Activated naive CD4-positive, alpha-beta T cell treated with anti-CD3 and anti-CD28 coated beads, Interleukin-2, amount 50 U/mL, for 24 hours (primary cell): ENCODE measurements at regions not wholly inside any gene's neighbourhood (a gene's known extent, or its start where the extent isn't known, plus 50 kb on each side); places are given as distances from the start of the nearest gene placed in this dataset.

Experiments
- H3K27ac Mint-ChIP-seq: one replicate; pipeline ENCODE4 v1.8.0; 2021; ENCODE audit warnings: mild to moderate bottlenecking, mixed read lengths
- H3K27me3 Mint-ChIP-seq: one replicate; pipeline ENCODE4 v1.8.0; 2021; ENCODE audit warnings: mixed read lengths
- H3K36me3 Mint-ChIP-seq: one replicate; pipeline ENCODE4 v1.8.0; 2021; ENCODE audit warnings: mixed read lengths
- H3K4me1 Mint-ChIP-seq: one replicate; pipeline ENCODE4 v1.8.0; 2021; ENCODE audit warnings: mixed read lengths
- H3K4me3 Mint-ChIP-seq: one replicate; pipeline ENCODE4 v1.8.0; 2021; ENCODE audit warnings: mild to moderate bottlenecking, mixed read lengths
- H3K9me3 Mint-ChIP-seq: one replicate; pipeline ENCODE4 v1.8.0; 2021; ENCODE audit warnings: mixed read lengths

GRCh38 chr14:53615252-53615651 is 341.4 kb downstream of the BMP4 start:
- Mint-ChIP-seq H3K27me3 (no peaks in the 10 kb centered on the region), H3K4me3 (no peak overlapping the region), H3K27ac (no peak overlapping the region), H3K4me1 (no peaks in the 10 kb centered on the region), H3K36me3 (no peaks in the 10 kb centered on the region), H3K9me3 (no peaks in the 10 kb centered on the region)

GRCh38 chr14:53613404-53614253 is 343.0 kb downstream of the BMP4 start:
- H3K27me3 Mint-ChIP-seq = no peaks in the 10 kb centered on the region
- H3K36me3 Mint-ChIP-seq = no peaks in the 10 kb centered on the region
- H3K9me3 Mint-ChIP-seq = no peaks in the 10 kb centered on the region
- H3K4me3 Mint-ChIP-seq = no peak overlapping the region
- no peak overlapping the region for H3K27ac Mint-ChIP-seq
- H3K4me1 Mint-ChIP-seq = no peaks in the 10 kb centered on the region

GRCh38 chr14:53610947-53611346 is 345.7 kb downstream of the BMP4 start:
- no peak overlapping the region for H3K4me3 Mint-ChIP-seq
- no peaks in the 10 kb centered on the region for H3K36me3 Mint-ChIP-seq
- no peak overlapping the region for H3K27ac Mint-ChIP-seq
- H3K27me3 Mint-ChIP-seq = no peaks in the 10 kb centered on the region
- no peaks in the 10 kb centered on the region for H3K4me1 Mint-ChIP-seq
- peaks cover 6% of the 10 kb centered on the region for H3K9me3 Mint-ChIP-seq

- no peak overlapping the region for H3K4me3 Mint-ChIP-seq
- H3K27me3 Mint-ChIP-seq = no peaks in the 10 kb centered on the region
- peaks cover 6% of the 10 kb centered on the region for H3K9me3 Mint-ChIP-seq
- no peaks in the 10 kb centered on the region for H3K36me3 Mint-ChIP-seq
- no peaks in the 10 kb centered on the region for H3K4me1 Mint-ChIP-seq
- no peak overlapping the region for H3K27ac Mint-ChIP-seq
Measured at GRCh38 chr14:53609009-53609408, 347.6 kb downstream of the BMP4 start.

GRCh38 chr14:53608369-53608768 is 348.3 kb downstream of the BMP4 start:
- Mint-ChIP-seq H3K9me3 (peaks cover 6% of the 10 kb centered on the region), H3K4me3 (no peak overlapping the region), H3K27me3 (no peaks in the 10 kb centered on the region), H3K4me1 (no peaks in the 10 kb centered on the region), H3K36me3 (no peaks in the 10 kb centered on the region), H3K27ac (no peak overlapping the region)

- Mint-ChIP-seq H3K27ac (no peak overlapping the region), H3K36me3 (no peaks in the 10 kb centered on the region), H3K27me3 (no peaks in the 10 kb centered on the region), H3K4me3 (no peak overlapping the region), H3K4me1 (no peaks in the 10 kb centered on the region), H3K9me3 (peaks cover 6% of the 10 kb centered on the region)
Measured at GRCh38 chr14:53606203-53606602, 350.4 kb downstream of the BMP4 start.

GRCh38 chr14:53605562-53605961 is 351.1 kb downstream of the BMP4 start:
- H3K36me3 Mint-ChIP-seq = no peaks in the 10 kb centered on the region
- peaks cover 6% of the 10 kb centered on the region for H3K9me3 Mint-ChIP-seq
- no peaks in the 10 kb centered on the region for H3K27me3 Mint-ChIP-seq

GRCh38 chr14:53603994-53604393 is 352.6 kb downstream of the BMP4 start:
- H3K36me3 Mint-ChIP-seq = no peaks in the 10 kb centered on the region
- H3K27ac Mint-ChIP-seq = no peak overlapping the region
- H3K4me3 Mint-ChIP-seq = no peak overlapping the region
- no peaks in the 10 kb centered on the region for H3K27me3 Mint-ChIP-seq
- no peaks in the 10 kb centered on the region for H3K4me1 Mint-ChIP-seq
- peaks cover 6% of the 10 kb centered on the region for H3K9me3 Mint-ChIP-seq

More at GRCh38 chr14:53605562-53605961, 351.1 kb downstream of the BMP4 start:
- no peaks in the 10 kb centered on the region for H3K4me1 Mint-ChIP-seq
- H3K27ac Mint-ChIP-seq = no peak overlapping the region
- no peak overlapping the region for H3K4me3 Mint-ChIP-seq

GRCh38 chr14:53601409-53601808 is 355.2 kb downstream of the BMP4 start:
- Mint-ChIP-seq H3K4me3 (no peak overlapping the region), H3K36me3 (no peaks in the 10 kb centered on the region), H3K9me3 (peaks cover 4% of the 10 kb centered on the region), H3K4me1 (no peaks in the 10 kb centered on the region), H3K27me3 (peaks cover 1% of the 10 kb centered on the region), H3K27ac (no peak overlapping the region)

- no peak overlapping the region for H3K27ac Mint-ChIP-seq
- H3K9me3 Mint-ChIP-seq = peaks cover 14% of the 10 kb centered on the region
- no peaks in the 10 kb centered on the region for H3K36me3 Mint-ChIP-seq
- peaks cover 1% of the 10 kb centered on the region for H3K27me3 Mint-ChIP-seq
- no peak overlapping the region for H3K4me3 Mint-ChIP-seq
- no peaks in the 10 kb centered on the region for H3K4me1 Mint-ChIP-seq
Measured at GRCh38 chr14:53599221-53599945, 357.2 kb downstream of the BMP4 start.

GRCh38 chr14:53596853-53597525 is 359.6 kb downstream of the BMP4 start:
- Mint-ChIP-seq H3K9me3 (peaks cover 14% of the 10 kb centered on the region), H3K36me3 (no peaks in the 10 kb centered on the region), H3K4me1 (no peaks in the 10 kb centered on the region), H3K4me3 (no peak overlapping the region), H3K27ac (no peak overlapping the region), H3K27me3 (peaks cover 1% of the 10 kb centered on the region)

GRCh38 chr14:53591816-53592215 is 364.8 kb downstream of the BMP4 start:
- no peaks in the 10 kb centered on the region for H3K27me3 Mint-ChIP-seq
- no peak overlapping the region for H3K27ac Mint-ChIP-seq
- no peaks in the 10 kb centered on the region for H3K36me3 Mint-ChIP-seq
- H3K4me1 Mint-ChIP-seq = no peaks in the 10 kb centered on the region
- H3K9me3 Mint-ChIP-seq = peaks cover 19% of the 10 kb centered on the region
- no peak overlapping the region for H3K4me3 Mint-ChIP-seq

- Mint-ChIP-seq H3K4me3 (no peak overlapping the region), H3K4me1 (no peaks in the 10 kb centered on the region), H3K9me3 (peaks cover 4% of the 10 kb centered on the region), H3K36me3 (no peaks in the 10 kb centered on the region), H3K27ac (no peak overlapping the region), H3K27me3 (no peaks in the 10 kb centered on the region)
Measured at GRCh38 chr14:53581504-53581903, 375.1 kb downstream of the BMP4 start.

- no peak overlapping the region for H3K27ac Mint-ChIP-seq
- H3K27me3 Mint-ChIP-seq = peaks cover 7% of the 10 kb centered on the region
- H3K4me3 Mint-ChIP-seq = no peak overlapping the region
- H3K4me1 Mint-ChIP-seq = no peaks in the 10 kb centered on the region
- no peaks in the 10 kb centered on the region for H3K36me3 Mint-ChIP-seq
- peaks cover 11% of the 10 kb centered on the region for H3K9me3 Mint-ChIP-seq
Measured at GRCh38 chr14:53571641-53572328, 384.8 kb downstream of the BMP4 start.
